T-cell (primary cell): ENCODE measurements at regions not wholly inside any gene's neighbourhood (a gene's known extent, or its start where the extent isn't known, plus 50 kb on each side); places are given as distances from the start of the nearest gene placed in this dataset.

Source experiments
- ATAC-seq, 4 experiments: fragments of 200-7000 bp in 3 of 4; fragments of 150-1000 bp in 1 of 4; cut with Tn5 transposase; replicated peaks in 1 of 4; 1 replicate in 3 of 4; 2 replicates in 1 of 4; pipeline ENCODE4 v1.10.0; 2021; ENCODE audit warnings: moderate library complexity in 3 of 4, mild to moderate bottlenecking in 2 of 4, moderate number of reproducible peaks in 1 of 4
- CTCF ChIA-PET, 2 donors: fragments of 300-600 bp; sonication (Branson Sonifier 250); formaldehyde crosslinking; loops; one replicate each; lab custom pipeline; 2022; ENCODE audit warnings: antibody characterized with exemption in 2 of 2; lab: Charles Lee
- POLR2A ChIA-PET, 2 donors: fragments of 300-600 bp; sonication (Branson Sonifier 250); formaldehyde crosslinking; loops; one replicate each; lab custom pipeline; 2022; ENCODE audit warnings: antibody characterized with exemption in 2 of 2; lab: Charles Lee
- DNase-seq, 35 experiments: peaks; one replicate each; pipeline versions ENCODE4 v3.0.0 to v3.0.0-alpha.2; 2013 to 2023
- H3K27ac ChIP-seq: one replicate; pipeline ENCODE4 v1.5.1; 2013; ENCODE audit warnings: low read length
- H3K27me3 ChIP-seq, 2 experiments: replicated peaks in 1 of 2; 1 replicate in 1 of 2; 2 replicates in 1 of 2; pipeline versions ENCODE4 v1.6.1 to v1.7.0; 2013; ENCODE audit warnings: low read length in 1 of 2, mixed read lengths in 1 of 2; ENCODE audit not compliant: control insufficient read depth in 2 of 2, insufficient read depth in 2 of 2; ENCODE audit errors: extremely low read depth in 1 of 2
- H3K36me3 ChIP-seq, 2 donors: 1 replicate in 1 of 2; 2 replicates in 1 of 2; pipeline versions ENCODE4 v1.6.1 to v1.7.0; 2013; ENCODE audit warnings: low read length in 1 of 2; ENCODE audit not compliant: control insufficient read depth in 2 of 2, insufficient read depth in 1 of 2; ENCODE audit errors: extremely low read depth in 1 of 2
- H3K4me1 ChIP-seq, 2 experiments: 1 replicate in 1 of 2; 2 replicates in 1 of 2; pipeline versions ENCODE4 v1.6.1 to v1.7.0; 2013; ENCODE audit warnings: low read length in 2 of 2, mixed read lengths in 1 of 2; ENCODE audit not compliant: insufficient read depth in 2 of 2, control insufficient read depth in 1 of 2; ENCODE audit errors: extremely low read depth in 1 of 2
- H3K4me3 ChIP-seq, 2 donors: 1 replicate in 1 of 2; 2 replicates in 1 of 2; pipeline versions ENCODE4 v1.5.1 to v1.7.0; 2013; ENCODE audit warnings: mild to moderate bottlenecking in 2 of 2, low read length in 1 of 2, moderate library complexity in 1 of 2; ENCODE audit not compliant: control insufficient read depth in 1 of 2; ENCODE audit errors: extremely low read depth in 1 of 2
- H3K9me3 ChIP-seq: 2 replicates; pipeline ENCODE4 v1.7.0; 2013
- H3K27ac Mint-ChIP-seq, 2 donors: one replicate each; pipeline ENCODE4 v1.8.0; 2020 to 2021; ENCODE audit warnings: mild to moderate bottlenecking in 2 of 2, mixed read lengths in 2 of 2
- H3K27me3 Mint-ChIP-seq, 2 donors: one replicate each; pipeline ENCODE4 v1.8.0; 2021 to 2022; ENCODE audit warnings: mixed read lengths in 2 of 2
- H3K36me3 Mint-ChIP-seq: one replicate; pipeline ENCODE4 v1.8.0; 2021; ENCODE audit warnings: mixed read lengths
- H3K4me1 Mint-ChIP-seq, 3 donors: one replicate each; pipeline ENCODE4 v1.8.0; 2020 to 2022; ENCODE audit warnings: mixed read lengths in 3 of 3, mild to moderate bottlenecking in 1 of 3
- H3K4me3 Mint-ChIP-seq, 3 donors: one replicate each; pipeline ENCODE4 v1.8.0; 2020 to 2022; ENCODE audit warnings: mild to moderate bottlenecking in 3 of 3, mixed read lengths in 3 of 3, moderate library complexity in 3 of 3
- H3K9me3 Mint-ChIP-seq, 3 donors: one replicate each; pipeline ENCODE4 v1.8.0; 2020 to 2022; ENCODE audit warnings: mixed read lengths in 3 of 3
- WGBS: methylation state at CpG from one replicate; pipeline ENCODE4 v1.1.5; 2013; ENCODE audit warnings: missing lambda C conversion rate; ENCODE audit not compliant: insufficient coverage; 5-methylcytosine and 5-hydroxymethylcytosine counted together

DNA sequence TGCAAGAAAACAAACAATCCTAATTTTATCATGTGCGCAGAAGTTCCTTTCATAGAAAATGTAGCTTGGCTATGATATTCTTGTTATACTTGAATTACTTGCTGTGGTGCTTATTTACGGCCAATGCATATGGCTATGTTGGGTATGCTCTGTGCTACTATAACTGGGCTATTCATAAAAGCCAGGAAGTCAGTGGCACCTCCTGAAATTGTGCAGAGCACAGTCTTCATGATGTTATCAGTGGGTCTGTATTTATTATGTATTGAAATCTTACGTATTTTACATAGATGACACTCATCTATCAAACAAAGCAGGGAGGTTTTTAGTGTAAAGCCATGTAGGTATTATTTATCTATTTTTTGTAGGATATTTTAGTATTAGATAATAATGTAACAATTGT lies 196.5 kb upstream of the NAALADL2 start:
- Mint-ChIP-seq H3K4me3 (no peak overlapping the region), H3K4me1 (no peaks in the 10 kb centered on the region), H3K36me3 (no peaks in the 10 kb centered on the region), H3K9me3 (peaks cover 7 to 14% (median 10%) of the 10 kb centered on the region in 3 donors), H3K27me3 (no peaks in the 10 kb centered on the region), H3K27ac (no peak overlapping the region)
- ATAC-seq (no peak), DNase-seq (no peak)
- ChIA-PET POLR2A (no interaction called here), CTCF (no interaction called here)
- Histone ChIP-seq H3K4me3 (no peak overlapping the region), H3K27me3 (no peaks in the 10 kb centered on the region), H3K36me3 (no peaks in the 10 kb centered on the region), H3K4me1 (no peaks in the 10 kb centered on the region), H3K27ac (no peak overlapping the region), H3K9me3 (no peaks in the 10 kb centered on the region)
- no CpG with 5 or more reads among the region's 3 CpGs for WGBS

- WGBS: no CpG with 5 or more reads among the region's 1 CpG
- DNase-seq (no peak), ATAC-seq (no peak)
- H3K27ac Mint-ChIP-seq: no peak overlapping the region
- POLR2A ChIA-PET: no interaction called here
- Histone ChIP-seq H3K27me3 (no peaks in the 10 kb centered on the region), H3K9me3 (no peaks in the 10 kb centered on the region), H3K4me3 (no peak overlapping the region), H3K36me3 (no peaks in the 10 kb centered on the region), H3K4me1 (no peaks in the 10 kb centered on the region), H3K27ac (no peak overlapping the region)
- no peak overlapping the region for H3K4me3 Mint-ChIP-seq
- no peaks in the 10 kb centered on the region for H3K36me3 Mint-ChIP-seq
- H3K9me3 Mint-ChIP-seq: peaks cover 7 to 14% (median 8%) of the 10 kb centered on the region in 3 donors
- H3K4me1 Mint-ChIP-seq: no peaks in the 10 kb centered on the region
- H3K27me3 Mint-ChIP-seq: no peaks in the 10 kb centered on the region
- CTCF ChIA-PET: no interaction called here
Observed at GRCh38 chr3:174667386-174667785, 191.7 kb upstream of the NAALADL2 start.

DNA sequence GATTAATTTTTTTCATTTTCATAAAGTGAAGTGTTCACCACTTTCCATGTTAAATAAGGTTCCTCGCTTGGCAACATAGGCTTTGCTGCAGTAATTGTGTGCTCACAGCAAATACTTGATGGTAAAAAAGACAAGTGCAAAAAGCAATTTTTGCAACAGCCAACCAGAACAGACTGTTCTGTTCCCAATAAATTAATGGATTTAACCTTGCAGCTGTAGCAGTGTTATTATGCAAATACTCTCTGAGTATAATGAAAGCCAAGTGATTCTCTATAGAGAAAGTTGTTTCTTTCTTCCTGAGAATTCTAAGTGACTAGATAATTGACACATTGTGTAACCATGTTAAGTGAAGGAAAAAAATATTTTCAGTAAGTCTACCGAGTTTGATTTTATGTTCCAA lies 183.7 kb upstream of the NAALADL2 start:
- no peak for ATAC-seq

DNA sequence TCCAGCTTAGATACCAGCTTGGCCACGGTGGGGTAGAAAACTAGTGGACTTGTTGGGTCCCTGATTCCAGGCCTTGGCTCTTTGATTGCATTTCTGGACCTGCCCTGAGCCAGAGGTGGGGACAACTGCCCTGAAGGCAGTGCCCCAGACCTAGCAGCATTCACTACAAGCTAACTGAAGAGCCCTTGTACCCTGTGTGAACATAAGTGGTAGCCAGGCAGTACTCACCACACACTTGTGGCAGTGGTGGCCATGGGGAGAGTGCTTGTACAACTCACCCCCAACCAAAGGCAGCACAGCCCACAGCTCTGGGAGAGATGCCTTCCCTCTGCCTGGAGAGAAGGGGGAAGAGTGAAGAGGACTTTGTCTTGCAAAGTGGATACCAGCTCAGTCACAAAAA lies 177.3 kb upstream of the NAALADL2 start:
- ChIA-PET CTCF (no interaction called here), POLR2A (no interaction called here)
- ATAC-seq (no peak), DNase-seq (no peak)
- no peak overlapping the region for H3K4me3 Mint-ChIP-seq
- H3K27ac Mint-ChIP-seq: no peak overlapping the region
- no peaks in the 10 kb centered on the region for H3K9me3 ChIP-seq
- no peaks in the 10 kb centered on the region for H3K4me1 Mint-ChIP-seq
- no peaks in the 10 kb centered on the region for H3K36me3 ChIP-seq
- H3K36me3 Mint-ChIP-seq: no peaks in the 10 kb centered on the region
- WGBS: 33% methylated on average over 1 of the region's 1 CpG
- no peaks in the 10 kb centered on the region for H3K27me3 Mint-ChIP-seq
- H3K4me1 ChIP-seq: no peaks in the 10 kb centered on the region
- no peak overlapping the region for H3K4me3 ChIP-seq
- no peaks in the 10 kb centered on the region for H3K27me3 ChIP-seq
- H3K9me3 Mint-ChIP-seq: peaks cover 14 to 26% (median 21%) of the 10 kb centered on the region in 3 donors
- H3K27ac ChIP-seq: no peak overlapping the region

More for the DNA sequence above, 183.7 kb upstream of the NAALADL2 start:
- Mint-ChIP-seq H3K27me3 (no peaks in the 10 kb centered on the region), H3K9me3 (peaks cover 0 to 4% (median 3%) of the 10 kb centered on the region in 3 donors), H3K36me3 (no peaks in the 10 kb centered on the region), H3K4me3 (no peak overlapping the region), H3K27ac (no peak overlapping the region), H3K4me1 (no peaks in the 10 kb centered on the region)
- no CpG with 5 or more reads among the region's 2 CpGs for WGBS
- no peak for DNase-seq
- no peak overlapping the region for H3K27ac ChIP-seq
- ChIA-PET POLR2A (no interaction called here), CTCF (interaction anchor here in 1 of 2 donors (0.6 kb wide), 1 partner anchor 1273 kb away, joined by 3 read pairs; no protein-coding TSS in a partner anchor)
- H3K4me1 ChIP-seq: no peaks in the 10 kb centered on the region
- no peaks in the 10 kb centered on the region for H3K36me3 ChIP-seq
- no peaks in the 10 kb centered on the region for H3K9me3 ChIP-seq
- no peak overlapping the region for H3K4me3 ChIP-seq
- no peaks in the 10 kb centered on the region for H3K27me3 ChIP-seq

DNA sequence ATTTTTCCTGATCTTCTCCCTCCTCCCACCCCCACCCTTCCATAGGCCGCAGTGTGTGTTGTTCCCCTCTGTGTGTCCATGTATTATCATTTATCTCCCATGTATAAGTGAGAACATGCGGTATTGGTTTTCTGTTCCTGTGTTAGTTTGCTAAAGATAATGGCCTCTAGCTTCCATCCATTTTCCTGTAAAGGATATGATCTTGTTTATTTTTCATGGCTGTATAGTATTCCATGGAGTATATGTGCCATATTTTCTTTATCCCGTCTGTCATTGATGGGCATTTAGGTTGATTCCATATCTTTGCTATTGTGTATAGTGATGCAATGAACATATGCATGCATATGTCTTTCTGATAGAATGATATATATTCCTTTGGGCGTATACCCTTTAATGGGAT lies 173.3 kb upstream of the NAALADL2 start:
- Histone ChIP-seq H3K27me3 (no peaks in the 10 kb centered on the region), H3K4me1 (no peaks in the 10 kb centered on the region), H3K4me3 (no peak overlapping the region), H3K9me3 (no peaks in the 10 kb centered on the region), H3K27ac (no peak overlapping the region), H3K36me3 (no peaks in the 10 kb centered on the region)
- no peaks in the 10 kb centered on the region for H3K36me3 Mint-ChIP-seq
- no peaks in the 10 kb centered on the region for H3K4me1 Mint-ChIP-seq
- H3K9me3 Mint-ChIP-seq: peaks cover 17 to 22% (median 22%) of the 10 kb centered on the region in 3 donors
- no peak for ATAC-seq
- H3K4me3 Mint-ChIP-seq: no peak overlapping the region
- no peak for DNase-seq
- no CpG with 5 or more reads among the region's 4 CpGs for WGBS
- POLR2A ChIA-PET: interaction anchor here in 1 of 2 donors (0.6 kb wide), 1 partner anchor 795 kb away, joined by 3 read pairs; no protein-coding TSS in a partner anchor
- no peaks in the 10 kb centered on the region for H3K27me3 Mint-ChIP-seq
- H3K27ac Mint-ChIP-seq: no peak overlapping the region
- CTCF ChIA-PET: no interaction called here

GRCh38 chr3:174697310-174697709 lies 161.8 kb upstream of the NAALADL2 start:
- peaks cover 0 to 4% (median 3%) of the 10 kb centered on the region in 3 donors for H3K9me3 Mint-ChIP-seq
- no peak overlapping the region for H3K27ac ChIP-seq
- H3K27me3 Mint-ChIP-seq: no peaks in the 10 kb centered on the region
- ATAC-seq (no peak), DNase-seq (no peak)
- no peaks in the 10 kb centered on the region for H3K36me3 ChIP-seq
- no peak overlapping the region for H3K27ac Mint-ChIP-seq
- no peaks in the 10 kb centered on the region for H3K4me1 ChIP-seq
- H3K4me3 Mint-ChIP-seq: no peak overlapping the region
- no CpG with 5 or more reads among the region's 1 CpG for WGBS
- no peaks in the 10 kb centered on the region for H3K9me3 ChIP-seq
- H3K36me3 Mint-ChIP-seq: no peaks in the 10 kb centered on the region
- no peaks in the 10 kb centered on the region for H3K4me1 Mint-ChIP-seq
- ChIA-PET POLR2A (no interaction called here), CTCF (no interaction called here)
- H3K4me3 ChIP-seq: no peak overlapping the region
- H3K27me3 ChIP-seq: no peaks in the 10 kb centered on the region

- DNase-seq (no peak), ATAC-seq (no peak)
- no peaks in the 10 kb centered on the region for H3K9me3 ChIP-seq
- Mint-ChIP-seq H3K27ac (no peak overlapping the region), H3K4me1 (no peaks in the 10 kb centered on the region), H3K36me3 (no peaks in the 10 kb centered on the region), H3K9me3 (peaks cover 0 to 3% (median 1%) of the 10 kb centered on the region in 3 donors), H3K27me3 (no peaks in the 10 kb centered on the region), H3K4me3 (no peak overlapping the region)
- no peak overlapping the region for H3K27ac ChIP-seq
- no peaks in the 10 kb centered on the region for H3K27me3 ChIP-seq
- H3K4me3 ChIP-seq: no peak overlapping the region
- H3K36me3 ChIP-seq: no peaks in the 10 kb centered on the region
- ChIA-PET POLR2A (no interaction called here), CTCF (no interaction called here)
- H3K4me1 ChIP-seq: no peaks in the 10 kb centered on the region
Observed at GRCh38 chr3:174700736-174701135, 158.4 kb upstream of the NAALADL2 start.
